Neural cell (in vitro differentiated cells): ENCODE measurements at regions not wholly inside any gene's neighbourhood (a gene's known extent, or its start where the extent isn't known, plus 50 kb on each side); places are given as distances from the start of the nearest gene placed in this dataset.

ENCODE experiments used
- EP300 ChIP-seq: fragments of 450-650 bp; conservative IDR thresholded peaks from 2 replicates; pipeline ENCODE4 v1.6.1; 2014; ENCODE audit warnings: antibody characterized with exemption, mild to moderate bottlenecking, moderate library complexity; ENCODE audit not compliant: poor library complexity, severe bottlenecking
- EZH2 ChIP-seq: fragments of 200-600, 300-800 bp; shearing (Covaris generic), sonication (generic); IDR thresholded peaks from 2 replicates; pipeline ENCODE4 v1.6.1; 2014; ENCODE audit warnings: antibody characterized with exemption, low read length, borderline replicate concordance, mild to moderate bottlenecking; ENCODE audit not compliant: insufficient read depth, poor library complexity, severe bottlenecking
- MXI1 ChIP-seq: fragments of 450-650 bp; conservative IDR thresholded peaks from 2 replicates; pipeline ENCODE4 v1.6.1; 2014; ENCODE audit warnings: antibody characterized with exemption, mild to moderate bottlenecking; ENCODE audit not compliant: poor library complexity, severe bottlenecking
- POLR2AphosphoS5 ChIP-seq: IDR thresholded peaks from 2 replicates; pipeline ENCODE4 v1.6.1; 2012
- RAD21 ChIP-seq: fragments of 450-650 bp; conservative IDR thresholded peaks from 2 replicates; pipeline ENCODE4 v1.6.1; 2014; ENCODE audit warnings: antibody characterized with exemption, mild to moderate bottlenecking, moderate library complexity
- REST ChIP-seq: IDR thresholded peaks from 2 replicates; pipeline ENCODE4 v1.6.1; 2012; ENCODE audit warnings: borderline replicate concordance
- SMC3 ChIP-seq: fragments of 450-650 bp; conservative IDR thresholded peaks from 2 replicates; pipeline ENCODE4 v1.6.1; 2014; ENCODE audit warnings: antibody characterized with exemption, mild to moderate bottlenecking, moderate library complexity; ENCODE audit not compliant: poor library complexity
- TAF1 ChIP-seq: IDR thresholded peaks from 2 replicates; pipeline ENCODE4 v1.6.1; 2012; ENCODE audit warnings: low read depth
- TF ChIP-seq, protein P1 (sequence below): fragments of 450-650 bp; IDR thresholded peaks from 2 replicates; pipeline ENCODE4 v1.5.1; 2014; ENCODE audit warnings: antibody characterized with exemption, mild to moderate bottlenecking, moderate library complexity; ENCODE audit not compliant: poor library complexity, severe bottlenecking

DNA sequence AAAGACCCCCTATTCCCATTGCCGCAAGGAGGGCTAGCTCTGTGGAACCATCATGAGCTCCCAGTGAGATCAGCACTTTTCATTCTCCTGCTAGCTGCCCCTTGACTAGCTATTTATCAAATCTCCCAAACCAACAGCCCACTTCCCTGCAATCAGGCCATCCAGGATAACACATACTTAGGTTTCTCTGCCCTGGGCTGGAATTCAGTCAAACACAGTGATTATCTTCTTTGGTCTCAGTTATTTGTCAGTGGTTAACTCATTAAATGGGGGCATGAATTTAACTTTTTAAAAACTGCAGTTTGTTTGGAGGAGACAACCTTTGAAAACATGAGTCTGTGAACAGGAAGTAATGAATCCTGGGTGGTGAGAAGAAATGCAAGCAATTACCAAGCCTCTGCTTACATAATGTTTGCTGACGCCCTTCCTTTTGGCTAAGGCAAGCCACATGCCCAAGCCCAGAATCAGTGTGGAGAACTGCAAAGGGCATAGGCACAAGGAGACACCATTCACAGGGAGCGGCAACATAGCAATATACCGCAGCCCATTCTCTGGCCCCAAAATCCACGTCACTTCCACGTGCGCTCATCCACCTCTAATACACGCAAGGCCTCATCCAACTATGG lies 275.0 kb downstream of the DRD1 start:
- TF ChIP-seq RAD21 (no peak), POLR2AphosphoS5 (no peak), MXI1 (no peak), EZH2 (no peak), REST (no peak), EP300 (no peak), SMC3 (no peak), TAF1 (no peak)
- TF ChIP-seq, protein P1, sequence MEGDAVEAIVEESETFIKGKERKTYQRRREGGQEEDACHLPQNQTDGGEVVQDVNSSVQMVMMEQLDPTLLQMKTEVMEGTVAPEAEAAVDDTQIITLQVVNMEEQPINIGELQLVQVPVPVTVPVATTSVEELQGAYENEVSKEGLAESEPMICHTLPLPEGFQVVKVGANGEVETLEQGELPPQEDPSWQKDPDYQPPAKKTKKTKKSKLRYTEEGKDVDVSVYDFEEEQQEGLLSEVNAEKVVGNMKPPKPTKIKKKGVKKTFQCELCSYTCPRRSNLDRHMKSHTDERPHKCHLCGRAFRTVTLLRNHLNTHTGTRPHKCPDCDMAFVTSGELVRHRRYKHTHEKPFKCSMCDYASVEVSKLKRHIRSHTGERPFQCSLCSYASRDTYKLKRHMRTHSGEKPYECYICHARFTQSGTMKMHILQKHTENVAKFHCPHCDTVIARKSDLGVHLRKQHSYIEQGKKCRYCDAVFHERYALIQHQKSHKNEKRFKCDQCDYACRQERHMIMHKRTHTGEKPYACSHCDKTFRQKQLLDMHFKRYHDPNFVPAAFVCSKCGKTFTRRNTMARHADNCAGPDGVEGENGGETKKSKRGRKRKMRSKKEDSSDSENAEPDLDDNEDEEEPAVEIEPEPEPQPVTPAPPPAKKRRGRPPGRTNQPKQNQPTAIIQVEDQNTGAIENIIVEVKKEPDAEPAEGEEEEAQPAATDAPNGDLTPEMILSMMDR: no peak
